ENCODE measurements at regions not wholly inside any gene's neighbourhood (a gene's known extent, or its start where the extent isn't known, plus 50 kb on each side); places are given as distances from the start of the nearest gene placed in this dataset.

DNA sequence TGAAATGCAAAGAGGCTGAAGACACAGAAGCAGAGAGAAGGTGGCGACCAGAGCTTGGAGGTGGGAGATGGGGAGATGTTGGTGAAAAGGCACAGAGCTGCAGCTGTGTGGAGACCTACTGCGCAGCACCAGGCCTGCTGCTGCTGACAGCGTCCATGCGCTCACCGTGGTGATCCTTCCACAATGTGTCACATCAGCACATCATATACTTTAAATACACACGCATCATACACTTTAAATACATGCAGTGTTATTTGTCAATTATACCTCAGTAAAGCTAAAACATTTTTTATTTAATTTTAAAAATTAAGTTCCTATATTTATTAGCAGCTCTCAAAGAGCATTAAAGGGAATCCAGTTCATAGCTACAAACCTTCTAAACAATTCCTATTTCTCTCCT is 200.9 kb downstream of the TTLL2 start:
- H3K27ac Mint-ChIP-seq = no peak overlapping the region

GRCh38 chr6:167526465-167527368 is 201.8 kb downstream of the TTLL2 start:
- no peaks in the 10 kb centered on the region for H3K4me1 Mint-ChIP-seq (ENCODE audit: low read depth)

More for the DNA sequence above, 200.9 kb downstream of the TTLL2 start:
- Mint-ChIP-seq H3K36me3 (ENCODE audit: low read depth) (no peaks in the 10 kb centered on the region), H3K9me3 (ENCODE audit: insufficient read depth) (no peaks in the 10 kb centered on the region), H3K27me3 (ENCODE audit: low read depth) (no peaks in the 10 kb centered on the region), H3K4me1 (ENCODE audit: low read depth) (no peaks in the 10 kb centered on the region), H3K4me3 (no peak overlapping the region)
- DNase-seq = no peak
- ChIA-PET POLR2A (no interaction called here), CTCF (no interaction called here)
- no peak for ATAC-seq

DNA sequence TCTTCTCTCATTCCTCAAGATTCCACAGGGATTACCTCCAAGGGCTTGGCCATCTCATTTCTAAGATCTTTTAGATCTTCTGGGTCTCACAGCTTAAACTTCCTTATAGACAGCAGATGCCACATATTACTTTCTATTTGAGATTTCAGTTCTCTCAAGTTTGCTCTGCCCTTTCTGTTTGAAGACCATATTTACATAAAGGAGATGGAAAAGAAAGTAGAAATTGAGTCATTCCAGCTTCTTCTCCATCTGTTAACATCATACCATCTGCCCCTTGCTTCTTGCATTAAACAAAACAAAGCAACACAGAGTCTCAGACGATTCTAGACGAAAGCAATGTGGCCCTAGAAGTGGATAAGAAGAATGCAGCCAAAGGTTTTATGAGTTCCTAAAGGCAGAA is 203.4 kb downstream of the TTLL2 start:
- H3K4me3 Mint-ChIP-seq = no peak overlapping the region
- ChIA-PET CTCF (interaction anchor here (0.9 kb wide), 1 partner anchor 12 kb away, joined by 3 read pairs; no protein-coding TSS in a partner anchor), POLR2A (no interaction called here)
- DNase-seq = no peak
- no peaks in the 10 kb centered on the region for H3K4me1 Mint-ChIP-seq (ENCODE audit: low read depth)
- no peaks in the 10 kb centered on the region for H3K36me3 Mint-ChIP-seq (ENCODE audit: low read depth)
- no peaks in the 10 kb centered on the region for H3K27me3 Mint-ChIP-seq (ENCODE audit: low read depth)
- H3K27ac Mint-ChIP-seq = no peak overlapping the region
- ATAC-seq = no peak
- H3K9me3 Mint-ChIP-seq (ENCODE audit: insufficient read depth) = no peaks in the 10 kb centered on the region

More at GRCh38 chr6:167526465-167527368, 201.8 kb downstream of the TTLL2 start:
- no peak for ATAC-seq
- H3K4me3 Mint-ChIP-seq = no peak overlapping the region
- no peak for DNase-seq
- no peak overlapping the region for H3K27ac Mint-ChIP-seq
- POLR2A ChIA-PET = no interaction called here
- CTCF ChIA-PET = no interaction called here
- H3K27me3 Mint-ChIP-seq (ENCODE audit: low read depth) = no peaks in the 10 kb centered on the region
- H3K36me3 Mint-ChIP-seq (ENCODE audit: low read depth) = no peaks in the 10 kb centered on the region
- H3K9me3 Mint-ChIP-seq (ENCODE audit: insufficient read depth) = no peaks in the 10 kb centered on the region

DNA sequence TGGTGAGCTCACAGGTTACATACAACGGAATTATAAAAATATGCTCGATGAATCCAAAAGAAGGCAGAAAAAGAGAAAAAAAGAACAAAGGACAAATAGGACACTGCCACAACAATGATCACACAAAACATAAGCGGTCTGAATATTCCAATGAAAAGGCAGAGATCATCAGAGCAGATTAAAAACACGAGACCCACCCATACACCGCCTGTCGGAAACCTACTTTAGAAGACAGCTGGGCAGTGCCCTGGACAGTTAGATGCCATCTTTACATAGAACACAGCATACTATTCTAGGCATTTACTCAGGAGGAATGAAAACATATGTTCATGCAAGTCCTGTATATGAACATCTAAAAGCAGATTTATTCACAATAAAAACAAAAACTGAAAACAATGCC is 204.1 kb downstream of the TTLL2 start:
- Mint-ChIP-seq H3K4me1 (ENCODE audit: low read depth) (no peaks in the 10 kb centered on the region), H3K9me3 (ENCODE audit: insufficient read depth) (no peaks in the 10 kb centered on the region), H3K27ac (no peak overlapping the region), H3K27me3 (ENCODE audit: low read depth) (no peaks in the 10 kb centered on the region), H3K4me3 (no peak overlapping the region), H3K36me3 (ENCODE audit: low read depth) (no peaks in the 10 kb centered on the region)
- POLR2A ChIA-PET = no interaction called here
- no peak for DNase-seq
- ATAC-seq = no peak
- CTCF ChIA-PET = interaction anchor here (0.9 kb wide), 1 partner anchor 11 kb away, joined by 3 read pairs; no protein-coding TSS in a partner anchor

GRCh38 chr6:167529444-167530335 is 204.8 kb downstream of the TTLL2 start:
- ATAC-seq (no peak), DNase-seq (no peak)
- ChIA-PET POLR2A (interaction anchor here (0.6 kb wide), 1 partner anchor 119 kb away, joined by 3 read pairs; no protein-coding TSS in a partner anchor), CTCF (interaction anchor here (0.9 kb wide), 1 partner anchor 10 kb away, joined by 3 read pairs; no protein-coding TSS in a partner anchor)
- H3K4me1 Mint-ChIP-seq (ENCODE audit: low read depth) = no peaks in the 10 kb centered on the region
- no peaks in the 10 kb centered on the region for H3K27me3 Mint-ChIP-seq (ENCODE audit: low read depth)
- H3K27ac Mint-ChIP-seq = no peak overlapping the region
- H3K9me3 Mint-ChIP-seq (ENCODE audit: insufficient read depth) = no peaks in the 10 kb centered on the region
- H3K4me3 Mint-ChIP-seq = no peak overlapping the region
- no peaks in the 10 kb centered on the region for H3K36me3 Mint-ChIP-seq (ENCODE audit: low read depth)

DNA sequence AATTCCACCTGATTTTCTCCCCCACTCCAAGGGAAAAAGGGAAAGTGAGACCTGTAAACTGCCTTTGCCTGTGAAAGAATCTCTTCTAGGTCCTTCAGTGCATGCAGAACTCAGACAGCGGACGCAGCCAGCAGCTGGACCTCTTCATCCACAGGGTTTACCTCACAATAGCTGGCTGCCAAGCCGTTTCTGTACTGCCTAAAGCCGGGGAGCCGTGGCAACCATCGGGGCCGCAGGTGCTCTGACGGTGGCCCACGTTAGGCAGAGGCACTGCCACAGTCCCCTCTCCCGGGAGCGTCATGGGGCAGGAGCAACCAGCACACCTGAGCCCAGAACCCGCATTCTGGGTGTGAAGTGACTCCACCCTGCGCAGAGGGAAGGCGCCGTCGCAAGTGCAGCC is 206.1 kb downstream of the TTLL2 start:
- H3K27ac Mint-ChIP-seq = no peak overlapping the region
- ChIA-PET POLR2A (no interaction called here), CTCF (no interaction called here)
- H3K36me3 Mint-ChIP-seq (ENCODE audit: low read depth) = no peaks in the 10 kb centered on the region
- H3K27me3 Mint-ChIP-seq (ENCODE audit: low read depth) = no peaks in the 10 kb centered on the region
- H3K4me3 Mint-ChIP-seq = no peak overlapping the region
- no peaks in the 10 kb centered on the region for H3K9me3 Mint-ChIP-seq (ENCODE audit: insufficient read depth)
- ATAC-seq (no peak), DNase-seq (no peak)
- H3K4me1 Mint-ChIP-seq (ENCODE audit: low read depth) = no peaks in the 10 kb centered on the region

GRCh38 chr6:167532410-167533288 is 207.8 kb downstream of the TTLL2 start:
- DNase-seq = no peak
- POLR2A ChIA-PET = no interaction called here
- Mint-ChIP-seq H3K36me3 (ENCODE audit: low read depth) (no peaks in the 10 kb centered on the region), H3K4me1 (ENCODE audit: low read depth) (no peaks in the 10 kb centered on the region), H3K27me3 (ENCODE audit: low read depth) (peaks cover 5% of the 10 kb centered on the region), H3K9me3 (ENCODE audit: insufficient read depth) (no peaks in the 10 kb centered on the region), H3K4me3 (no peak overlapping the region), H3K27ac (no peak overlapping the region)
- CTCF ChIA-PET = no interaction called here
- no peak for ATAC-seq

DNA sequence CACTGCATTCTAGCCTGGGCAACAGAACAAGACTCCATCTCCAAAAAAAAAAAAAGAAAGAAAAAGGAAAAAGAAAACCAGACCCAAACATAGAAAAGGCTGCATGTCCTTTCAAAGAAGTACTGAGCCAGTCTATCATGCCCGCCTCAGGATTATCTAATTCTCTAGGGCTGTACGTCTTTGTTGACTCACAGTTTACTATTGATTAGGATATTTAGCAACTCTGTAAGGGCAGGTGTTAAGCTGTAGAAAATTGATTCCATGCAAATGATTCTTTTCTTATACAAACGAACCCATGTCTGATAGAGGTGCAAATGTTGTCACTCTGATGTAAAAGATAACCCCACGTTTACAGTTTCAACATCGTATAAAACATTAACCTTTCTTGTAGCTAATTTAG is 209.0 kb downstream of the TTLL2 start:
- no peak for ATAC-seq
- CTCF ChIA-PET = no interaction called here

GRCh38 chr6:167537816-167538215 is 212.9 kb downstream of the TTLL2 start:
- no peak overlapping the region for H3K27ac Mint-ChIP-seq
- ATAC-seq (no peak), DNase-seq (no peak)
- H3K4me1 Mint-ChIP-seq (ENCODE audit: low read depth) = no peaks in the 10 kb centered on the region
- peaks cover 7% of the 10 kb centered on the region for H3K27me3 Mint-ChIP-seq (ENCODE audit: low read depth)
- H3K4me3 Mint-ChIP-seq = no peak overlapping the region
- no peaks in the 10 kb centered on the region for H3K36me3 Mint-ChIP-seq (ENCODE audit: low read depth)
- CTCF ChIA-PET = no interaction called here
- H3K9me3 Mint-ChIP-seq (ENCODE audit: insufficient read depth) = no peaks in the 10 kb centered on the region
- POLR2A ChIA-PET = no interaction called here

More for the DNA sequence above, 209.0 kb downstream of the TTLL2 start:
- no peak for DNase-seq
- H3K27me3 Mint-ChIP-seq (ENCODE audit: low read depth) = peaks cover 7% of the 10 kb centered on the region
- no peaks in the 10 kb centered on the region for H3K9me3 Mint-ChIP-seq (ENCODE audit: insufficient read depth)
- no peak overlapping the region for H3K4me3 Mint-ChIP-seq
- no peaks in the 10 kb centered on the region for H3K4me1 Mint-ChIP-seq (ENCODE audit: low read depth)
- no peaks in the 10 kb centered on the region for H3K36me3 Mint-ChIP-seq (ENCODE audit: low read depth)
- POLR2A ChIA-PET = no interaction called here
- H3K27ac Mint-ChIP-seq = no peak overlapping the region

- no peak for DNase-seq
- Mint-ChIP-seq H3K27ac (no peak overlapping the region), H3K9me3 (ENCODE audit: insufficient read depth) (no peaks in the 10 kb centered on the region), H3K36me3 (ENCODE audit: low read depth) (no peaks in the 10 kb centered on the region), H3K4me1 (ENCODE audit: low read depth) (no peaks in the 10 kb centered on the region), H3K27me3 (ENCODE audit: low read depth) (peaks cover 7% of the 10 kb centered on the region), H3K4me3 (no peak overlapping the region)
- ChIA-PET POLR2A (no interaction called here), CTCF (no interaction called here)
- ATAC-seq = no peak
Observed at GRCh38 chr6:167538746-167539145, 213.9 kb downstream of the TTLL2 start.

- CTCF ChIA-PET = interaction anchor here (1.1 kb wide), 1 partner anchor 12 kb away, joined by 3 read pairs; no protein-coding TSS in a partner anchor
Observed at GRCh38 chr6:167540796-167541195, 215.9 kb downstream of the TTLL2 start.

More at GRCh38 chr6:167540796-167541195, 215.9 kb downstream of the TTLL2 start:
- Mint-ChIP-seq H3K36me3 (ENCODE audit: low read depth) (no peaks in the 10 kb centered on the region), H3K4me3 (no peak overlapping the region), H3K27me3 (ENCODE audit: low read depth) (peaks cover 7% of the 10 kb centered on the region), H3K9me3 (ENCODE audit: insufficient read depth) (no peaks in the 10 kb centered on the region), H3K4me1 (ENCODE audit: low read depth) (no peaks in the 10 kb centered on the region), H3K27ac (no peak overlapping the region)
- POLR2A ChIA-PET = no interaction called here
- ATAC-seq (no peak), DNase-seq (no peak)
